AG04449 (cell line): ENCODE measurements at regions not wholly inside any gene's neighbourhood (a gene's known extent, or its start where the extent isn't known, plus 50 kb on each side); places are given as distances from the start of the nearest gene placed in this dataset.

ENCODE experiments used
- CTCF ChIA-PET: fragments of 350-600 bp; formaldehyde crosslinking; extraction: SDS; loops from one replicate; lab custom pipeline; 2021; ENCODE audit warnings: antibody characterized with exemption; lab: Yijun Ruan, JAX
- POLR2A ChIA-PET: fragments of 400-600, 350-600 bp; formaldehyde crosslinking; extraction: SDS; loops from one replicate; lab custom pipeline; 2020; ENCODE audit warnings: antibody characterized with exemption, inconsistent platforms; lab: Yijun Ruan, JAX
- DNase-seq: peaks from one replicate; pipeline ENCODE4 v3.0.0-alpha.2; 2010; ENCODE audit warnings: low read depth, low spot score
- H3K4me3 ChIP-seq: 2 replicates; pipeline ENCODE4 v1.5.1; 2011; ENCODE audit warnings: low read depth, mild to moderate bottlenecking, control low read depth, low read length
- CTCF ChIP-seq: IDR thresholded peaks from one replicate; pipeline ENCODE4 v1.5.1; 2011; ENCODE audit warnings: mild to moderate bottlenecking, moderate library complexity, low read length, control low read depth, inconsistent platforms; ENCODE audit not compliant: insufficient read depth; ENCODE audit errors: missing control alignments

DNA sequence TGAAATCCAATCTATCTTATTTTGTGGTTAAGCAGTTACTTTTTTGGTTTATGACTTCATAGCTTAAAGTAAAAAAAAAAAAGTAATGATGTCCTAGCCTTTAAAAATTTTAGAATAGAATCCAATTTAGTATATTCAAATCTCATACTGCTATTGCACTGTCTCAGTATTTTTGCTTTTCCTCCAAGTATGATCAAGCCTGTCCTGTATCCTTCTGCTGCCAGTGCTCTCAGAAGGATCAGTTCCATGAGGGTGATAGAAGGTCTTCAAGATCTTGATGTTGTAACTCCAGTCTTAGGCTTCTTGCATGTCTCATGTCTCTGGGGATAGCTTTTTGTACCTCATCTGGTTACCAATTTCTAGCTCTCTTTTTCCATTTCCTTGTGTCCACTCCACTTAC is 324.2 kb upstream of the FAR2 start:
- ChIA-PET CTCF (interaction anchor here (1.2 kb wide), 1 partner anchor 12 kb away, joined by 3 read pairs; no protein-coding TSS in a partner anchor), POLR2A (no interaction called here)
- H3K4me3 ChIP-seq, result no peak overlapping the region
- no peak for DNase-seq
- no peak for TF ChIP-seq CTCF

GRCh38 chr12:28826766-28827165 is 322.3 kb upstream of the FAR2 start:
- H3K4me3 ChIP-seq, result no peak overlapping the region
- no peak for DNase-seq
- TF ChIP-seq CTCF, result no peak
- ChIA-PET POLR2A (interaction anchor here (0.6 kb wide), 1 partner anchor 78 kb away, joined by 3 read pairs; no protein-coding TSS in a partner anchor), CTCF (no interaction called here)

- ChIA-PET CTCF (interaction anchor here (0.7 to 1.0 kb wide), 2 partner anchors 13 to 111 kb away, joined by 3 read pairs; no protein-coding TSS in a partner anchor), POLR2A (no interaction called here)
- no peak for TF ChIP-seq CTCF
- no peak overlapping the region for H3K4me3 ChIP-seq
- no peak for DNase-seq
Measured at GRCh38 chr12:28827861-28828260, 321.2 kb upstream of the FAR2 start.

DNA sequence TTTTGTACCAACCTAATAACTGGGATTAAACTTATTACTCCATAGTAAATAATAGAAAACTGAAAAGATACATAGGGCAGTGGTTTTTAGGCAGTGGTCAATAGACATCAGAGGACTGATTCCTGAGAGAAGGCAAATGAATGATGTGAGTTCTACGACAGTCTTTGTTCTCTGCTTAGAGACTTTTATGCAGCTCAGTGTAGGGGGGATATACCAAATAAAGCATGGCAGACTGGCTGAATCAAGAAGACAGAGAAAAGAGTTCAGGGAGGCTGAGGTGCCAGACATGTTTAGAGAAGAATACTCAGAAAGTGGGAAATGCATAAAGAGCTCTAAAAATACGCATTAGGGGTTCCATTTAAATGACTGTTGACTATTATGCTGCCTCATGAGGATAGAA is 320.8 kb upstream of the FAR2 start:
- TF ChIP-seq CTCF, result no peak
- DNase-seq, result no peak
- ChIA-PET CTCF (interaction anchor here (0.7 to 1.0 kb wide), 2 partner anchors 14 to 110 kb away, joined by 3 read pairs; no protein-coding TSS in a partner anchor), POLR2A (no interaction called here)
- H3K4me3 ChIP-seq, result no peak overlapping the region

- DNase-seq, result no peak
- TF ChIP-seq CTCF, result no peak
- H3K4me3 ChIP-seq, result no peak overlapping the region
- ChIA-PET CTCF (no interaction called here), POLR2A (no interaction called here)
Measured at GRCh38 chr12:28830491-28830890, 318.6 kb upstream of the FAR2 start.

- DNase-seq, result no peak
- CTCF ChIA-PET, result no interaction called here
- TF ChIP-seq CTCF, result no peak
- no peak overlapping the region for H3K4me3 ChIP-seq
- POLR2A ChIA-PET, result no interaction called here
Measured at GRCh38 chr12:28844718-28845117, 304.4 kb upstream of the FAR2 start.
